Omental fat pad (tissue), 3 donors: ENCODE measurements at regions not wholly inside any gene's neighbourhood (a gene's known extent, or its start where the extent isn't known, plus 50 kb on each side); places are given as distances from the start of the nearest gene placed in this dataset.

Experiments
- ATAC-seq: fragments of 150-250 bp; one replicate; pipeline ENCODE4 v1.9.1; 2016; ENCODE audit warnings: mild to moderate bottlenecking, moderate library complexity; ENCODE audit not compliant: low FRiP score
- DNase-seq: peaks from one replicate; pipeline ENCODE4 v3.0.0-alpha.2; 2019; ENCODE audit warnings: low spot score
- CTCF ChIP-seq, 3 donors: fragments of 450-650 bp; IDR thresholded peaks; one replicate each; pipeline ENCODE4 v1.5.1; 2016 to 2017; ENCODE audit warnings: antibody characterized with exemption in 3 of 3, mild to moderate bottlenecking in 3 of 3, moderate library complexity in 2 of 3

- no peak for ATAC-seq
- DNase-seq: no peak
- no peak for TF ChIP-seq CTCF (IDR thresholded peaks at IDR 0.05)
Observed at GRCh38 chr16:80330803-80331202, 210.0 kb upstream of the DYNLRB2 start.

- ATAC-seq (no peak), DNase-seq (no peak)
- no peak for TF ChIP-seq CTCF (IDR thresholded peaks at IDR 0.05)
Observed at GRCh38 chr16:80330150-80330549, 210.6 kb upstream of the DYNLRB2 start.

- TF ChIP-seq CTCF (IDR thresholded peaks at IDR 0.05): no peak
- no peak for ATAC-seq
- no peak for DNase-seq
Observed at GRCh38 chr16:80327740-80328139, 213.1 kb upstream of the DYNLRB2 start.

- DNase-seq (no peak), ATAC-seq (no peak)
- no peak for TF ChIP-seq CTCF (IDR thresholded peaks at IDR 0.05)
Observed at GRCh38 chr16:80324371-80324770, 216.4 kb upstream of the DYNLRB2 start.

GRCh38 chr16:80323808-80324195 is 217.0 kb upstream of the DYNLRB2 start:
- no peak for ATAC-seq
- no peak for DNase-seq
- no peak for TF ChIP-seq CTCF (IDR thresholded peaks at IDR 0.05)

GRCh38 chr16:80323187-80323807 is 217.5 kb upstream of the DYNLRB2 start:
- DNase-seq (no peak), ATAC-seq (no peak)
- TF ChIP-seq CTCF (IDR thresholded peaks at IDR 0.05): no peak

- ATAC-seq (no peak), DNase-seq (no peak)
- TF ChIP-seq CTCF (IDR thresholded peaks at IDR 0.05): no peak
Observed at GRCh38 chr16:80319181-80319580, 221.6 kb upstream of the DYNLRB2 start.
